Endothelial cell (in vitro differentiated cells): ENCODE measurements at regions not wholly inside any gene's neighbourhood (a gene's known extent, or its start where the extent isn't known, plus 50 kb on each side); places are given as distances from the start of the nearest gene placed in this dataset.

ENCODE experiments used
- DNase-seq: peaks from one replicate; pipeline ENCODE4 v3.0.0; 2021; ENCODE audit warnings: low spot score
- H3K27ac Mint-ChIP-seq: one replicate; pipeline ENCODE4 v1.8.0; 2021; ENCODE audit warnings: mixed read lengths, inconsistent platforms; ENCODE audit not compliant: unreplicated experiment
- H3K27me3 Mint-ChIP-seq: one replicate; pipeline ENCODE4 v1.8.0; 2021; ENCODE audit warnings: mild to moderate bottlenecking, moderate library complexity, mixed read lengths, inconsistent platforms; ENCODE audit not compliant: unreplicated experiment
- H3K36me3 Mint-ChIP-seq: one replicate; pipeline ENCODE4 v1.8.0; 2021; ENCODE audit warnings: mild to moderate bottlenecking, low read depth, mixed read lengths, inconsistent platforms; ENCODE audit not compliant: unreplicated experiment
- H3K4me1 Mint-ChIP-seq: one replicate; pipeline ENCODE4 v1.8.0; 2021; ENCODE audit warnings: mild to moderate bottlenecking, mixed read lengths, inconsistent platforms; ENCODE audit not compliant: unreplicated experiment
- H3K4me3 Mint-ChIP-seq: one replicate; pipeline ENCODE4 v1.8.0; 2021; ENCODE audit warnings: mild to moderate bottlenecking, mixed read lengths, inconsistent platforms; ENCODE audit not compliant: unreplicated experiment
- H3K9me3 Mint-ChIP-seq: one replicate; pipeline ENCODE4 v1.8.0; 2021; ENCODE audit warnings: mixed read lengths, inconsistent platforms; ENCODE audit not compliant: unreplicated experiment
- TF ChIP-seq, protein P1 (sequence below): fragments of 200-600 bp; sonication (generic); IDR thresholded peaks from one replicate; pipeline ENCODE4 v1.5.0; 2021; ENCODE audit warnings: antibody characterized with exemption; ENCODE audit not compliant: unreplicated experiment

GRCh38 chr5:124692950-124693349, 53.5 kb downstream of the ZNF608 start:
- TF ChIP-seq, protein P1, sequence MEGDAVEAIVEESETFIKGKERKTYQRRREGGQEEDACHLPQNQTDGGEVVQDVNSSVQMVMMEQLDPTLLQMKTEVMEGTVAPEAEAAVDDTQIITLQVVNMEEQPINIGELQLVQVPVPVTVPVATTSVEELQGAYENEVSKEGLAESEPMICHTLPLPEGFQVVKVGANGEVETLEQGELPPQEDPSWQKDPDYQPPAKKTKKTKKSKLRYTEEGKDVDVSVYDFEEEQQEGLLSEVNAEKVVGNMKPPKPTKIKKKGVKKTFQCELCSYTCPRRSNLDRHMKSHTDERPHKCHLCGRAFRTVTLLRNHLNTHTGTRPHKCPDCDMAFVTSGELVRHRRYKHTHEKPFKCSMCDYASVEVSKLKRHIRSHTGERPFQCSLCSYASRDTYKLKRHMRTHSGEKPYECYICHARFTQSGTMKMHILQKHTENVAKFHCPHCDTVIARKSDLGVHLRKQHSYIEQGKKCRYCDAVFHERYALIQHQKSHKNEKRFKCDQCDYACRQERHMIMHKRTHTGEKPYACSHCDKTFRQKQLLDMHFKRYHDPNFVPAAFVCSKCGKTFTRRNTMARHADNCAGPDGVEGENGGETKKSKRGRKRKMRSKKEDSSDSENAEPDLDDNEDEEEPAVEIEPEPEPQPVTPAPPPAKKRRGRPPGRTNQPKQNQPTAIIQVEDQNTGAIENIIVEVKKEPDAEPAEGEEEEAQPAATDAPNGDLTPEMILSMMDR, result no peak
- Mint-ChIP-seq H3K27ac (no peak overlapping the region), H3K36me3 (peaks cover 4% of the 10 kb centered on the region), H3K9me3 (no peaks in the 10 kb centered on the region), H3K4me1 (peaks cover 13% of the 10 kb centered on the region), H3K27me3 (no peaks in the 10 kb centered on the region), H3K4me3 (no peak overlapping the region)
- DNase-seq, result no peak

DNA sequence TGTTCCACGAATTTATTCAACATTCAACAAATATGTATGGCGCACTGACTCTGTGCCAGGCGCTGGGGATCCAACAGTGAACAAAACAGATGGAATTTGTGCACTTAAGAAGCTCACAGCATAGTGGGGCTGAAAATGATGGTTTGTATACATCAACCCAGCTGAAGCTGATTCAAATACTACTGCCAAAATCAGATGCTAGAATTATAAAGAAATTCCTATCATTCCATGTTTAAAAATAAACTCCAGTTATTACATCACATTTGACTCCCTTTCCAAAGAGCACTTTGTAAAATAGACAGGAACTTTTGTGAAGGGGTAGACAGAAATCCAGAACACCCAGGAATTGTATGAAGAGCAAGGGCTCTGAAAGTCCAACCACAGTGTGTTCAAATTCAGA, 54.1 kb downstream of the ZNF608 start:
- H3K4me3 Mint-ChIP-seq, result no peak overlapping the region
- peaks cover 4% of the 10 kb centered on the region for H3K36me3 Mint-ChIP-seq
- no peak overlapping the region for H3K27ac Mint-ChIP-seq
- DNase-seq, result no peak
- peaks cover 17% of the 10 kb centered on the region for H3K4me1 Mint-ChIP-seq
- H3K27me3 Mint-ChIP-seq, result no peaks in the 10 kb centered on the region
- no peaks in the 10 kb centered on the region for H3K9me3 Mint-ChIP-seq
- TF ChIP-seq, protein P1, result no peak

- no peaks in the 10 kb centered on the region for H3K36me3 Mint-ChIP-seq
- H3K4me3 Mint-ChIP-seq, result no peak overlapping the region
- peaks cover 30% of the 10 kb centered on the region for H3K4me1 Mint-ChIP-seq
- no peak for DNase-seq
- TF ChIP-seq, protein P1, result no peak
- no peaks in the 10 kb centered on the region for H3K27me3 Mint-ChIP-seq
- H3K9me3 Mint-ChIP-seq, result no peaks in the 10 kb centered on the region
- H3K27ac Mint-ChIP-seq, result no peak overlapping the region
Observed at GRCh38 chr5:124689653-124690052, 56.8 kb downstream of the ZNF608 start.

- DNase-seq, result no peak
- Mint-ChIP-seq H3K9me3 (no peaks in the 10 kb centered on the region), H3K27ac (no peak overlapping the region), H3K4me1 (peaks cover 26% of the 10 kb centered on the region), H3K27me3 (no peaks in the 10 kb centered on the region), H3K4me3 (no peak overlapping the region), H3K36me3 (peaks cover 4% of the 10 kb centered on the region)
- TF ChIP-seq, protein P1, result no peak
Observed at GRCh38 chr5:124686239-124687004, 60.0 kb downstream of the ZNF608 start.

DNA sequence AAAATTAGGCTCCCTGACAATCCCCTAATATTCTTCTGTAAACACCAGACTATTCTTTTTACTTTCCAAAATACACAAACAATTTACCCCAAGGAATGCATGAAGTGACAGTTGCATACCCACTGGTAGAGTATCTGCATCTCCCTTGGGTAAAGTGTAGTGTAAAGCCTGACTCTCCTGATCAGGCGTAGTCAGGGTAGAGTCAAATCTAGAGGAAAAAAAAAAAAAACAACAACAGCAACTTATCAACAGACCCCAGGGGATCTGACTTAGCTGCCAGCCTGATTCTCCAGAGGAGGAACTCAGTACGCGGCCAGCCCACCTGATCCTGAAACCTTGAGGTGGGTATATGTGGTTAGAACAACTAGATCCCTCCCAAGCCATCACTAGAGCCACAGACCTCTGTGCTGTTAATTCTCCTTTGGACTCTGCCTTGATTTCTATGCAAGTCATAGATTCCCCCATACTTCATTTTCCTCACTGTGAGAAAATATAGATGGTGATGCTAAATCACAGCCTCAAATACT, 61.0 kb downstream of the ZNF608 start:
- no peak overlapping the region for H3K4me3 Mint-ChIP-seq
- peaks cover 4% of the 10 kb centered on the region for H3K36me3 Mint-ChIP-seq
- no peaks in the 10 kb centered on the region for H3K27me3 Mint-ChIP-seq
- no peak for DNase-seq
- no peaks in the 10 kb centered on the region for H3K9me3 Mint-ChIP-seq
- TF ChIP-seq, protein P1, result no peak
- H3K4me1 Mint-ChIP-seq, result peaks cover 26% of the 10 kb centered on the region
- no peak overlapping the region for H3K27ac Mint-ChIP-seq
